Activated T-helper 2 cell treated with anti-CD3 and anti-CD28 coated beads, Interferon-gamma antibody, Interleukin-2, Interleukin-4, amounts not matched to agents 10 μg/mL and 5 μg/mL and 100 μg/mL, durations not matched to agents 14 hours and 24 hours and 36 hours (primary cell): ENCODE measurements at regions not wholly inside any gene's neighbourhood (a gene's known extent, or its start where the extent isn't known, plus 50 kb on each side); places are given as distances from the start of the nearest gene placed in this dataset.
"Not testable (repeated sequence)": the region's sequence is repeated elsewhere in the genome, so short reads cannot be mapped to it uniquely, and the experiment has no call there.

Experiments
- DNase-seq: peaks from one replicate; pipeline ENCODE4 v3.0.0; 2021; ENCODE audit warnings: low spot score
- H3K27ac Mint-ChIP-seq: one replicate; pipeline ENCODE4 v1.8.0; 2021; ENCODE audit warnings: mixed read lengths
- H3K27me3 Mint-ChIP-seq: one replicate; pipeline ENCODE4 v1.8.0; 2021; ENCODE audit warnings: low read depth, mixed read lengths
- H3K36me3 Mint-ChIP-seq: one replicate; pipeline ENCODE4 v1.8.0; 2021; ENCODE audit warnings: low read depth, mixed read lengths
- H3K4me1 Mint-ChIP-seq: one replicate; pipeline ENCODE4 v1.8.0; 2021; ENCODE audit warnings: low read depth, mixed read lengths
- H3K4me3 Mint-ChIP-seq: one replicate; pipeline ENCODE4 v1.8.0; 2021; ENCODE audit warnings: low read depth, mild to moderate bottlenecking, moderate library complexity, mixed read lengths
- H3K9me3 Mint-ChIP-seq: one replicate; pipeline ENCODE4 v1.8.0; 2021; ENCODE audit warnings: mixed read lengths
- intact Hi-C: fragments of 100-400 bp; cut with micrococcal nuclease; formaldehyde crosslinking; loops from one replicate; pipeline ENCODE4 v1.15.1; 2023

- H3K9me3 Mint-ChIP-seq = peaks cover 74% of the 10 kb centered on the region
- intact Hi-C loops = no loop called here
- no peak overlapping the region for H3K27ac Mint-ChIP-seq
- DNase-seq = no peak
- H3K36me3 Mint-ChIP-seq = no peaks in the 10 kb centered on the region
- H3K27me3 Mint-ChIP-seq = no peaks in the 10 kb centered on the region
- H3K4me1 Mint-ChIP-seq = no peaks in the 10 kb centered on the region
- H3K4me3 Mint-ChIP-seq = no peak overlapping the region
Measured at GRCh38 chr7:63087575-63088190, 911.0 kb upstream of the ZNF722 start.

DNA sequence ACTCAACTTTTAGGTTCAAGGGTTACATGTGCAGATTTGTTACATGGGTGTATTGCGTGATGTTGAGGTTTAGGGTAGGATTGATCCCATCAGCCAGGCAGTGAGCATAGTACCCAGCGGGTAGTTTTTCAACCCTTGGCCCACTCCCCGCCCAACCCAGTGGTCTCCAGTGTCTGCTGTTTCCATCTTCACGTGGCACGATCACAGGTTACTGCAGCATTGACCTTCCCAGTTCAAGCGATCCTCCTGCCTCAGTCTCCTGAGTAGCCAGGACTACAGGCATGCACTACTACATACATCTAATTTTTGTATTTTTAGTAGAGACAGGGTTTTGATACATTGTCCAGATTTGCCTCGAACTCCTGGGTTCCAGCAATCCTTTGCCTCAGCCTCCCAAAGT, 905.7 kb upstream of the ZNF722 start:
- Mint-ChIP-seq H3K4me3 (no peak overlapping the region), H3K27ac (no peak overlapping the region), H3K9me3 (peaks cover 58% of the 10 kb centered on the region), H3K4me1 (no peaks in the 10 kb centered on the region), H3K36me3 (no peaks in the 10 kb centered on the region), H3K27me3 (no peaks in the 10 kb centered on the region)
- intact Hi-C loops = no loop called here
- no peak for DNase-seq

DNA sequence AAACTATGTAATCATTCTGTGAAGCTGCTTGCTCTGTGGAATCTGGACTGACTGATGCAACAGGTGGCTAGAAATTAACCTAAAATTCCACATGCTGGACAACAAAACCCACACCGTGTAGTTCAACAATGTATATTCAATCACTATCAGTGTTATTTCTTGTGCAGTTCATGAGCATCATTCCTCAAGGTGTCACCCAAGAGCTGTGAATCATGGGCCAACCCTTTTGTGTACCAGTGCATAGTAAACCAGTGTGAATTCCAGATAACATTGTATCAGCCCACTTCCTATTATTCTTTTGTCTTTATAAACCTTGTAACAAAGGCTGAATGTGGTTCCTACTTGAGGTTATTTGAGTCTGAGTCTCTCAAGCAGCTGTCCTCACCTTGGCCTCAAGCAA, 905.2 kb upstream of the ZNF722 start:
- Mint-ChIP-seq H3K4me3 (no peak overlapping the region), H3K27ac (no peak overlapping the region), H3K36me3 (no peaks in the 10 kb centered on the region), H3K27me3 (no peaks in the 10 kb centered on the region), H3K9me3 (peaks cover 53% of the 10 kb centered on the region), H3K4me1 (no peaks in the 10 kb centered on the region)
- intact Hi-C loops = no loop called here
- DNase-seq = no peak

DNA sequence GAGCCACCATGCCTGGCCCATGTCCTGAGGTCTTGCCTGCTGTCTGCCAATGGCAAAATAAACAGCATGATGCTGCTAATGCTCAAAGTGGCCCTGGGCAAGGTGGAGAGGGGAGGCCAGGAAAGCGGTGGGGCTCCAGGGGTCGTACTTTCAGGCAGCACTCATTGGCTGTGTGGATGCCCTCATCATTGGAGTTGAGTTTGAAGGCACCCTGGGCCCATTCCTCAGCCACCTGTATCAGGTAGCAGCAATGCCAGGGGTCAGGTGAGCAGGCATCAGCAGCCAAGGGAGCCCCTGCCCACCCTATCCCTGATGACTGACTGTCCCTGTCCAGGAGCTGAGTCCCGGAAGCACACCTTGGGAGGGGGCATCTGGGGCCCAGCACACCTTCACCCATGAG, 902.5 kb upstream of the ZNF722 start:
- Mint-ChIP-seq H3K27me3 (no peaks in the 10 kb centered on the region), H3K27ac (no peak overlapping the region), H3K9me3 (peaks cover 52% of the 10 kb centered on the region), H3K4me1 (no peaks in the 10 kb centered on the region), H3K36me3 (no peaks in the 10 kb centered on the region), H3K4me3 (no peak overlapping the region)
- intact Hi-C loops = no loop called here
- no peak for DNase-seq

GRCh38 chr7:63104666-63105065, 894.0 kb upstream of the ZNF722 start:
- H3K4me1 Mint-ChIP-seq = no peaks in the 10 kb centered on the region

DNA sequence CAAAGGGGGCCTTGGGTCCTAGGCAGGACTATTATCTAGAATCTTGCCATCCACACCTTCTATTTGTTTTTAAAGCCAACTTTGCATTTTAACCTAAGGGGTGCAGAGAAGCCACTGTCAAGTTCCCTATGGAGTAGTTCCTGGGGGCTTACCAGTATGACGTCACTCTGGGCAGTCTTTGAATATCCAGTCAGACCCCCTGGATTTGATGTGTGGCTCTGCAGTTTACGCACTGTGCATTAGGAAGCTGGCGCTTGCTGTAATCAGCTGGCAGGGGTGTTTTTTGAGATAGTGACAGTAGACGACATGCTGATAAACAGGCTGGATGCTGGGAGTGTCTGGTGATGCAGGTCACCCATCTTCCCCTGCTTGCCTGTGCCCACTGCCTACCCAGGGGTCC, 892.7 kb upstream of the ZNF722 start:
- H3K27ac Mint-ChIP-seq = no peak overlapping the region
- no peak for DNase-seq
- intact Hi-C loops = no loop called here
- H3K36me3 Mint-ChIP-seq = no peaks in the 10 kb centered on the region
- no peaks in the 10 kb centered on the region for H3K4me1 Mint-ChIP-seq
- H3K9me3 Mint-ChIP-seq = peaks cover 60% of the 10 kb centered on the region
- no peaks in the 10 kb centered on the region for H3K27me3 Mint-ChIP-seq
- H3K4me3 Mint-ChIP-seq = no peak overlapping the region

More at GRCh38 chr7:63104666-63105065, 894.0 kb upstream of the ZNF722 start:
- H3K9me3 Mint-ChIP-seq = peaks cover 67% of the 10 kb centered on the region
- no peak overlapping the region for H3K4me3 Mint-ChIP-seq
- no peaks in the 10 kb centered on the region for H3K36me3 Mint-ChIP-seq
- H3K27ac Mint-ChIP-seq = no peak overlapping the region
- no peaks in the 10 kb centered on the region for H3K27me3 Mint-ChIP-seq
- DNase-seq = no peak
- intact Hi-C loops = no loop called here

GRCh38 chr7:63106506-63107388, 891.9 kb upstream of the ZNF722 start:
- intact Hi-C loops = no loop called here
- no peaks in the 10 kb centered on the region for H3K36me3 Mint-ChIP-seq
- no peak overlapping the region for H3K4me3 Mint-ChIP-seq
- no peak overlapping the region for H3K27ac Mint-ChIP-seq
- H3K27me3 Mint-ChIP-seq = no peaks in the 10 kb centered on the region
- peaks cover 53% of the 10 kb centered on the region for H3K9me3 Mint-ChIP-seq
- no peaks in the 10 kb centered on the region for H3K4me1 Mint-ChIP-seq
- no peak for DNase-seq

- H3K9me3 Mint-ChIP-seq = peaks cover 45% of the 10 kb centered on the region
- H3K27me3 Mint-ChIP-seq, H3K4me3 Mint-ChIP-seq, H3K36me3 Mint-ChIP-seq, DNase-seq, H3K4me1 Mint-ChIP-seq, H3K27ac Mint-ChIP-seq, intact Hi-C loops: not testable (repeated sequence)
Measured at GRCh38 chr7:63111511-63111910, 887.1 kb upstream of the ZNF722 start.

DNA sequence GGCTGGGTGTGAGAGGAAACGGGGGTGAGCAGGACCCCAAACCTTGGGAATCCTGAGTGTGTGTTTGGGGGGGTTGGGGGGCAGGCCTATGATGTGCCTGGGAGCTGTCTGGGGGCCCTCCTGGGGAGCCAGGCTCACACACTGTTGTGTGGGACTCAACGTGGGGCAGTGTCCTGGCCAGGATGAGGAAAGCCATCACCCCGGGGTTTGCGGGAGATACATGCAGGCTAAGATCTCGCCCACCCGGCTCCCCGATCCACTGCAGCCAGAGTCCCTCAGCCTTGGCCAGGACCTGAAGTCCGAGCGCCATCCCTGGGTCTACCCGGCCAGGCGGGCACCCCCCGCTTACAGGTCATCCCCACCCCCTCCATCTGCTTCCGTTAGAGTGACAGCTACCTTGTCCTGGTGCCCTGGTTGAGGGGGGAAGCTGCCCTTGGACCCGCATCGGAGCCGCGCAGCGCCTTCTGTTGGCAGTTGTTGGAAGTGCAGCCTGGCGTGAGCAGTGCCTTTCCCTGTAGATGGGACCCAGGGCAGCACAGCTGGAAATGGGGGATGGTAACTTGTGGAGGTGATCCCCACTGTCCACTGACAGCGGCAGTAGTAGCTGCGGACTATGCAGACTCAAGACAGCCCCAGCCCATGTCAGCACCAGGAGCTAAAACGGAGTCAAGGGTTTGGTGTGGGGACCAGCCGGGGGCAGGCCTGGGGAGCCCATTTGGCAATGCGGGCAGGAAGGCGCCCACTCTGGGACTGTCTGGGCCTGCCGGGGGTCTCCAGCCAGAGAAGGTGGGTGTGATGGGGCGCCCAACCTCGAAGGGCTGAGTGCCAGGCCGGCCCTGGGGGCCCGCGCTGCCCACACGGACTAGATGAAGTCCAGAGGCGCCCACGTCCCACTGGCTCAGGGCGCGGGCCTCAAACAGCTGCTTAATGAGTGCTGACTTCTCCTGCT, 885.6 kb upstream of the ZNF722 start:
- Mint-ChIP-seq H3K27ac (no peak overlapping the region), H3K4me3 (no peak overlapping the region), H3K27me3 (no peaks in the 10 kb centered on the region), H3K4me1 (no peaks in the 10 kb centered on the region), H3K9me3 (peaks cover 40% of the 10 kb centered on the region), H3K36me3 (no peaks in the 10 kb centered on the region)
- no peak for DNase-seq
- intact Hi-C loops = no loop called here

- no peaks in the 10 kb centered on the region for H3K36me3 Mint-ChIP-seq
- DNase-seq = no peak
- no peak overlapping the region for H3K27ac Mint-ChIP-seq
Measured at GRCh38 chr7:63113713-63114285, 884.9 kb upstream of the ZNF722 start.

GRCh38 chr7:63114371-63114985, 884.2 kb upstream of the ZNF722 start:
- Mint-ChIP-seq H3K36me3 (no peaks in the 10 kb centered on the region), H3K27ac (no peak overlapping the region), H3K4me3 (no peak overlapping the region), H3K4me1 (no peaks in the 10 kb centered on the region), H3K9me3 (peaks cover 46% of the 10 kb centered on the region), H3K27me3 (no peaks in the 10 kb centered on the region)
- no peak for DNase-seq
- intact Hi-C loops = no loop called here

More at GRCh38 chr7:63113713-63114285, 884.9 kb upstream of the ZNF722 start:
- Mint-ChIP-seq H3K4me3 (no peak overlapping the region), H3K27me3 (no peaks in the 10 kb centered on the region), H3K4me1 (no peaks in the 10 kb centered on the region), H3K9me3 (peaks cover 43% of the 10 kb centered on the region)
- intact Hi-C loops = no loop called here
